CD4-positive, alpha-beta T cell (primary cell): ENCODE measurements at regions not wholly inside any gene's neighbourhood (a gene's known extent, or its start where the extent isn't known, plus 50 kb on each side); places are given as distances from the start of the nearest gene placed in this dataset.

Experiments
- ATAC-seq: fragments of 200-7000 bp; cut with Tn5 transposase; one replicate; pipeline ENCODE4 v1.10.0; 2022; ENCODE audit warnings: mild to moderate bottlenecking; ENCODE audit not compliant: poor library complexity
- CTCF ChIA-PET: fragments of 350-600 bp; sonication (Branson Sonifier 250); formaldehyde crosslinking; loops from one replicate; lab custom pipeline; 2021; ENCODE audit warnings: antibody characterized with exemption, inconsistent platforms; lab: Charles Lee
- POLR2A ChIA-PET: fragments of 350-600 bp; sonication (Branson Sonifier 250); formaldehyde crosslinking; loops from one replicate; lab custom pipeline; 2021; ENCODE audit warnings: antibody characterized with exemption, inconsistent platforms; lab: Charles Lee
- DNase-seq, 14 experiments: peaks; one replicate each; pipeline ENCODE4 v3.0.0-alpha.2; 2013 to 2020; ENCODE audit warnings: mixed read lengths in 2 of 14
- H3K27ac ChIP-seq, 2 donors: one replicate each; pipeline versions ENCODE4 v1.5.1 to v1.7.0; 2013; ENCODE audit warnings: low read length in 2 of 2, low read depth in 1 of 2, mild to moderate bottlenecking in 1 of 2
- H3K27me3 ChIP-seq, 2 experiments: 1 replicate in 1 of 2; 2 replicates in 1 of 2; pipeline versions ENCODE4 v1.6.1 to v1.7.0; 2013; ENCODE audit warnings: low read length in 2 of 2, control low read depth in 1 of 2, mild to moderate bottlenecking in 1 of 2, moderate library complexity in 1 of 2; ENCODE audit not compliant: insufficient read depth in 2 of 2, control insufficient read depth in 1 of 2
- H3K36me3 ChIP-seq: one replicate; pipeline ENCODE4 v1.6.1; 2013; ENCODE audit warnings: low read length, control low read depth; ENCODE audit not compliant: insufficient read depth
- H3K4me1 ChIP-seq: one replicate; pipeline ENCODE4 v1.6.1; 2013; ENCODE audit warnings: low read length, control low read depth; ENCODE audit not compliant: insufficient read depth
- H3K4me3 ChIP-seq: one replicate; pipeline ENCODE4 v1.5.1; 2013; ENCODE audit warnings: mild to moderate bottlenecking, low read length, moderate library complexity
- H3K9me3 ChIP-seq, 2 experiments: 1 replicate in 1 of 2; 2 replicates in 1 of 2; pipeline versions ENCODE4 v1.6.1 to v1.7.0; 2013; ENCODE audit warnings: low read length in 2 of 2, mild to moderate bottlenecking in 2 of 2, control low read depth in 1 of 2, moderate library complexity in 1 of 2; ENCODE audit not compliant: control insufficient read depth in 1 of 2, insufficient read depth in 1 of 2
- H3K27ac Mint-ChIP-seq: one replicate; pipeline ENCODE4 v1.8.0; 2020; ENCODE audit warnings: mixed read lengths
- H3K27me3 Mint-ChIP-seq: one replicate; pipeline ENCODE4 v1.8.0; 2021; ENCODE audit warnings: mixed read lengths
- H3K36me3 Mint-ChIP-seq: one replicate; pipeline ENCODE4 v1.8.0; 2021; ENCODE audit warnings: low read depth, mixed read lengths
- H3K4me1 Mint-ChIP-seq: one replicate; pipeline ENCODE4 v1.8.0; 2021; ENCODE audit warnings: low read depth, mixed read lengths
- H3K4me3 Mint-ChIP-seq: one replicate; pipeline ENCODE4 v1.8.0; 2020; ENCODE audit warnings: mild to moderate bottlenecking, mixed read lengths
- H3K9me3 Mint-ChIP-seq: one replicate; pipeline ENCODE4 v1.8.0; 2020; ENCODE audit warnings: mixed read lengths
- intact Hi-C, 2 experiments: fragments of 100-400 bp; cut with DNase I in 1 of 2; cut with micrococcal nuclease in 1 of 2; formaldehyde crosslinking; loops; one replicate each; pipeline versions ENCODE4 v1.15.1 to v1.9.0; 2023 to 2025; cut with DNase I, micrococcal nuclease
- TF ChIP-seq, protein P1 (sequence below): fragments of 200-600 bp; IDR thresholded peaks from one replicate; pipeline ENCODE4 v1.8.0; 2022; ENCODE audit warnings: antibody characterized with exemption, mild to moderate bottlenecking

DNA sequence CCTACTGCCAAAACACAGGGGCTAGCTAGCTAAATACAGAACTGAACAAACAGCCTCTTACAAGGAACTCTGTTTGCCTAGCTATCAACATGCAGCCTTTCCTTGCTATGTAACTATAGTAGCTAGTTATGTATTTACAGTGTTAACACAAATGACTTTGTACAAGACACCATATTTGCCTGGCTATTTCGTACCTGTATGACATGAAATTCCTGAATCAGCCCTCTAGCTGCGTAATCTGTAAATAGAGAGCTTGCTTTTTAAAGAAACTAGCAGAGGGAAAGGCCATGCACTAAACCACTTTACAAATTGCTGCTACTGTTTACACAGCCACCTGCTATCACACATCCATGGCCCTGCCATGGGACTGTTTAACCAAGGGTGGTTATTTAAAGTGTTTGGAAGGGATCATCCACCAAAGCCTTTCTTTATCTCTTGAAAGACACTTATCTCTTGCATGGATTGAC, 248.7 kb downstream of the TFCP2L1 start:
- DNase-seq (no peak), ATAC-seq (no peak)
- H3K27me3 ChIP-seq: peaks cover 0 to 5% of the 10 kb centered on the region in 2 experiments
- H3K27ac ChIP-seq: no peak overlapping the region
- H3K4me1 Mint-ChIP-seq: no peaks in the 10 kb centered on the region
- peaks cover 12% of the 10 kb centered on the region for H3K27me3 Mint-ChIP-seq
- intact Hi-C loops: no loop called here
- no peak overlapping the region for H3K27ac Mint-ChIP-seq
- CTCF ChIA-PET: no interaction called here
- H3K36me3 Mint-ChIP-seq: no peaks in the 10 kb centered on the region
- TF ChIP-seq, protein P1, sequence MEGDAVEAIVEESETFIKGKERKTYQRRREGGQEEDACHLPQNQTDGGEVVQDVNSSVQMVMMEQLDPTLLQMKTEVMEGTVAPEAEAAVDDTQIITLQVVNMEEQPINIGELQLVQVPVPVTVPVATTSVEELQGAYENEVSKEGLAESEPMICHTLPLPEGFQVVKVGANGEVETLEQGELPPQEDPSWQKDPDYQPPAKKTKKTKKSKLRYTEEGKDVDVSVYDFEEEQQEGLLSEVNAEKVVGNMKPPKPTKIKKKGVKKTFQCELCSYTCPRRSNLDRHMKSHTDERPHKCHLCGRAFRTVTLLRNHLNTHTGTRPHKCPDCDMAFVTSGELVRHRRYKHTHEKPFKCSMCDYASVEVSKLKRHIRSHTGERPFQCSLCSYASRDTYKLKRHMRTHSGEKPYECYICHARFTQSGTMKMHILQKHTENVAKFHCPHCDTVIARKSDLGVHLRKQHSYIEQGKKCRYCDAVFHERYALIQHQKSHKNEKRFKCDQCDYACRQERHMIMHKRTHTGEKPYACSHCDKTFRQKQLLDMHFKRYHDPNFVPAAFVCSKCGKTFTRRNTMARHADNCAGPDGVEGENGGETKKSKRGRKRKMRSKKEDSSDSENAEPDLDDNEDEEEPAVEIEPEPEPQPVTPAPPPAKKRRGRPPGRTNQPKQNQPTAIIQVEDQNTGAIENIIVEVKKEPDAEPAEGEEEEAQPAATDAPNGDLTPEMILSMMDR: no peak
- H3K36me3 ChIP-seq: no peaks in the 10 kb centered on the region
- POLR2A ChIA-PET: no interaction called here
- H3K4me1 ChIP-seq: no peaks in the 10 kb centered on the region
- peaks cover 0 to 5% of the 10 kb centered on the region in 2 experiments for H3K9me3 ChIP-seq
- H3K4me3 ChIP-seq: no peak overlapping the region
- no peaks in the 10 kb centered on the region for H3K9me3 Mint-ChIP-seq
- no peak overlapping the region for H3K4me3 Mint-ChIP-seq

DNA sequence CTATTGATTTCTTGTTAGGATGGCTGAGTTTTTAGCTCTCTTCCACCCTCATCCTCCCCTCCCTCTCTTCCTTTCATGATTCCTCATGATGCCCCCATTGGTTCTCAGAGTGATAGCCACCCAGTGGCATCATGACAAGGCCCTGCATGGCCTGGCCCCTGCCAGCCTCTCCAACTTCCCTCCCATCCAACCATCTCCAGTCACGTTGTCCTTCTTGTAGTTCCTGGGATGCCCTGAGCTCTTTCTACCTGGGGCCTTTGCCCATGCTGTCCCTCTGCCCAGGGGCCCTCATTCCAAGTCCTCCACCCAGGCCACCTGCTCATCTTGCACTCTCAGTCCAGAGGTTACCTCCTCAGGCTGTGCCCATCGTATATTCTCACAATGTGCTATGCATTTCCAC, 247.5 kb downstream of the TFCP2L1 start:
- H3K27ac Mint-ChIP-seq: no peak overlapping the region
- H3K9me3 ChIP-seq: peaks cover 0 to 5% of the 10 kb centered on the region in 2 experiments
- ChIA-PET CTCF (no interaction called here), POLR2A (no interaction called here)
- H3K4me1 Mint-ChIP-seq: no peaks in the 10 kb centered on the region
- TF ChIP-seq, protein P1: no peak
- peaks cover 0 to 5% of the 10 kb centered on the region in 2 experiments for H3K27me3 ChIP-seq
- peaks cover 12% of the 10 kb centered on the region for H3K27me3 Mint-ChIP-seq
- no peak overlapping the region for H3K4me3 Mint-ChIP-seq
- no peaks in the 10 kb centered on the region for H3K36me3 ChIP-seq
- no peak for ATAC-seq
- no peak overlapping the region for H3K4me3 ChIP-seq
- no peaks in the 10 kb centered on the region for H3K4me1 ChIP-seq
- no peaks in the 10 kb centered on the region for H3K36me3 Mint-ChIP-seq
- intact Hi-C loops: no loop called here
- no peak overlapping the region for H3K27ac ChIP-seq
- no peak for DNase-seq
- H3K9me3 Mint-ChIP-seq: no peaks in the 10 kb centered on the region

DNA sequence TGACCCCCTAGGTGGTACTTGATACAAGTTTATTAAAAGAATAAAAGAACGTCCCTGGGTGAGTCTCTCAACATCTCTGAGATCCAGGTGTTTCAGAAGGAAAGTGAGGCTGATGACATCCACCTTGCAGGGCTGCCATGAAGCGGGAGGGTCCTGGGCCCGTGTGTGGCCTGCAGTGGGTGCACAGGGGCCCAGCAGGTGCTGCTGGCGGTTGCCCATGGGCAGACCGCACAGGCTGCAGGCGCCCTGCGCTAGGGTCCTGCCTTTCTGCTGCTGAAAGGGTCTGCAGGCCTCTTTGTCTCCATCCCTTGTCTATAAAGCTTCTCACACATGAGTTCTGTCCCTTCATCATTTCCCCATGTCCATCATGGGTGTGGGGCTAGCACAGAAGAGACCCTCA, 247.0 kb downstream of the TFCP2L1 start:
- peaks cover 10% of the 10 kb centered on the region for H3K27me3 Mint-ChIP-seq
- H3K36me3 Mint-ChIP-seq: no peaks in the 10 kb centered on the region
- no peaks in the 10 kb centered on the region for H3K4me1 Mint-ChIP-seq
- Histone ChIP-seq H3K27ac (no peak overlapping the region), H3K4me1 (no peaks in the 10 kb centered on the region), H3K27me3 (peaks cover 0 to 5% of the 10 kb centered on the region in 2 experiments), H3K4me3 (no peak overlapping the region), H3K9me3 (peaks cover 0 to 5% of the 10 kb centered on the region in 2 experiments), H3K36me3 (no peaks in the 10 kb centered on the region)
- TF ChIP-seq, protein P1: no peak
- ChIA-PET POLR2A (no interaction called here), CTCF (no interaction called here)
- no peak overlapping the region for H3K27ac Mint-ChIP-seq
- no peak overlapping the region for H3K4me3 Mint-ChIP-seq
- DNase-seq (no peak), ATAC-seq (no peak)
- intact Hi-C loops: no loop called here
- no peaks in the 10 kb centered on the region for H3K9me3 Mint-ChIP-seq
